Liver (tissue), 8 donors: ENCODE measurements at regions not wholly inside any gene's neighbourhood (a gene's known extent, or its start where the extent isn't known, plus 50 kb on each side); places are given as distances from the start of the nearest gene placed in this dataset.

Experiments used
- DNase-seq: peaks from one replicate; pipeline ENCODE4 v3.0.0-alpha.2; 2017; ENCODE audit warnings: low spot score
- H3K27ac ChIP-seq, 2 donors: one replicate each; pipeline ENCODE4 v1.7.0; 2013; ENCODE audit warnings: inconsistent platforms in 2 of 2, low read length in 2 of 2, control low read depth in 1 of 2, low read depth in 1 of 2, mild to moderate bottlenecking in 1 of 2
- H3K27me3 ChIP-seq, 4 donors: one replicate each; pipeline versions ENCODE4 v1.6.1 to v1.7.0; 2013; ENCODE audit warnings: low read length in 3 of 4, inconsistent platforms in 1 of 4, mild to moderate bottlenecking in 1 of 4, moderate library complexity in 1 of 4; ENCODE audit not compliant: control insufficient read depth in 4 of 4, insufficient read depth in 4 of 4
- H3K36me3 ChIP-seq, 4 donors: one replicate each; pipeline versions ENCODE4 v1.6.1 to v1.7.0; 2013; ENCODE audit warnings: low read length in 3 of 4, mild to moderate bottlenecking in 3 of 4, low read depth in 1 of 4, moderate library complexity in 1 of 4; ENCODE audit not compliant: control insufficient read depth in 4 of 4, insufficient read depth in 3 of 4
- H3K4me1 ChIP-seq, 4 donors: one replicate each; pipeline versions ENCODE4 v1.6.1 to v1.7.0; 2013; ENCODE audit warnings: low read length in 3 of 4, mild to moderate bottlenecking in 3 of 4, moderate library complexity in 1 of 4; ENCODE audit not compliant: control insufficient read depth in 4 of 4, insufficient read depth in 4 of 4
- H3K4me3 ChIP-seq, 3 donors: one replicate each; pipeline versions ENCODE4 v1.6.1 to v1.7.0; 2013; ENCODE audit warnings: low read length in 3 of 3, control low read depth in 1 of 3, low read depth in 1 of 3, mild to moderate bottlenecking in 1 of 3
- H3K9ac ChIP-seq, 2 donors: one replicate each; pipeline ENCODE4 v1.7.0; 2013; ENCODE audit warnings: low read length in 2 of 2, mild to moderate bottlenecking in 2 of 2, moderate library complexity in 2 of 2, control low read depth in 1 of 2, low read depth in 1 of 2
- H3K9me3 ChIP-seq, 4 donors: one replicate each; pipeline versions ENCODE4 v1.6.1 to v1.7.0; 2013; ENCODE audit warnings: low read length in 3 of 4; ENCODE audit not compliant: control insufficient read depth in 4 of 4
- ATF3 ChIP-seq: IDR thresholded peaks from 2 replicates; pipeline ENCODE4 v1.6.1; 2016; ENCODE audit warnings: antibody characterized with exemption
- CTCF ChIP-seq: fragments of 150-350 bp; IDR thresholded peaks from 2 replicates; pipeline ENCODE4 v1.5.1; 2017; ENCODE audit warnings: improper control_type of control experiment, low read depth, low read length; ENCODE audit not compliant: missing input control
- HNF4A ChIP-seq, 2 donors: conservative IDR thresholded peaks; 2 replicates each; pipeline ENCODE4 v1.6.1; 2016; ENCODE audit warnings: antibody characterized with exemption in 2 of 2, mild to moderate bottlenecking in 2 of 2
- MAX ChIP-seq: IDR thresholded peaks from 2 replicates; pipeline ENCODE4 v1.6.1; 2016; ENCODE audit warnings: antibody characterized with exemption
- NR2F2 ChIP-seq: IDR thresholded peaks from 2 replicates; pipeline ENCODE4 v1.6.1; 2016; ENCODE audit warnings: antibody characterized with exemption
- REST ChIP-seq: IDR thresholded peaks from 2 replicates; pipeline ENCODE4 v1.6.1; 2016; ENCODE audit warnings: antibody characterized with exemption, mild to moderate bottlenecking
- WGBS: extraction: QIAGEN DNeasy Blood & Tissue Kit; methylation state at CpG from one replicate; pipeline ENCODE4 v1.1.7; 2013; 5-methylcytosine and 5-hydroxymethylcytosine counted together
- donor health status: healthy.
- donor health status: healthy.
- donor health status: healthy.
- donor health status: healthy.
- donor health status: healthy.

- H3K9ac ChIP-seq, result no peak overlapping the region
- H3K4me3 ChIP-seq, result no peak overlapping the region
- H3K36me3 ChIP-seq, result no peaks in the 10 kb centered on the region
- WGBS, result 86% methylated on average over 14 of the region's 14 CpGs
- no peak overlapping the region for H3K27ac ChIP-seq
- TF ChIP-seq REST, result no peak
- TF ChIP-seq HNF4A (conservative IDR thresholded peaks at IDR 0.05), result no peak
- no peak for TF ChIP-seq NR2F2
- DNase-seq, result no peak
- H3K4me1 ChIP-seq, result no peaks in the 10 kb centered on the region
- H3K9me3 ChIP-seq, result peaks cover 0 to 2% (median 0%) of the 10 kb centered on the region in 4 donors
- no peaks in the 10 kb centered on the region for H3K27me3 ChIP-seq
These were observed 96.8 kb downstream of the GLRX3 start for GRCh38 chr10:130233035-130233360.

GRCh38 chr10:130233426-130233825 is 97.2 kb downstream of the GLRX3 start:
- no peak for DNase-seq
- WGBS, result 85% methylated on average over 8 of the region's 8 CpGs
- no peak overlapping the region for H3K4me3 ChIP-seq

More at GRCh38 chr10:130233426-130233825, 97.2 kb downstream of the GLRX3 start:
- Histone ChIP-seq H3K4me1 (no peaks in the 10 kb centered on the region), H3K27me3 (no peaks in the 10 kb centered on the region), H3K36me3 (no peaks in the 10 kb centered on the region), H3K9ac (no peak overlapping the region), H3K27ac (no peak overlapping the region), H3K9me3 (peaks cover 0 to 2% (median 0%) of the 10 kb centered on the region in 4 donors)
- TF ChIP-seq CTCF (no peak), REST (no peak), ATF3 (no peak), MAX (no peak)
